ENCODE measurements at regions not wholly inside any gene's neighbourhood (a gene's known extent, or its start where the extent isn't known, plus 50 kb on each side); places are given as distances from the start of the nearest gene placed in this dataset.
"Not testable (repeated sequence)": the region's sequence is repeated elsewhere in the genome, so short reads cannot be mapped to it uniquely, and the experiment has no call there.

DNA sequence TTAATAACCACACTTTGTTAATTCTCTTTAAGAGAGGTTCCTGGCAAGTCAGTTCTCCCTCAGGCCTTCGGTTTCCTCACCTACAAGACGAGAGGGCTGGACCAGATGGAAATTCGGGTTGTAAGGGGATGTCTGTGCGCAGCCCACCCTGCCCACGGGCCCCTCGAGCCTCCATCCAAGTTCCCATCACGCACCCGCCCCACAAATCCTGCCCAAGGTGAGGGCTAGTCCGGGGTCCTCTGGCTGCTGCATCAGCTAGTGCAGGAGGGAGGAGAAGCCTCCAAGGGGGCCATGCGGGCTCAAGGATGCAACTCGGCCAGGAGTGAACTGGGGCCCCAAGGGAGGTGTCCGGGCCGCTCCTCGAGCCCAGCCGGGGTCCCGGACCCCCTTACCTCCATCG lies 169.6 kb upstream of the TP53TG3 start:
- DNase-seq (ENCODE audit: low spot score), result not testable (repeated sequence)

- not testable (repeated sequence) for DNase-seq (ENCODE audit: low spot score)
Observed at GRCh38 chr16:32842844-32843243, 166.9 kb upstream of the TP53TG3 start.

GRCh38 chr16:32807280-32807679 lies 131.3 kb upstream of the TP53TG3 start:
- not testable (repeated sequence) for DNase-seq (ENCODE audit: low spot score)

- not testable (repeated sequence) for DNase-seq (ENCODE audit: low spot score)
Observed at GRCh38 chr16:32805639-32806038, 129.7 kb upstream of the TP53TG3 start.
